HG02852 (cell line): ENCODE measurements at regions not wholly inside any gene's neighbourhood (a gene's known extent, or its start where the extent isn't known, plus 50 kb on each side); places are given as distances from the start of the nearest gene placed in this dataset.

ENCODE experiments used
- ATAC-seq: cut with Tn5 transposase; IDR thresholded peaks from one replicate; pipeline ENCODE4 v1.9.1; 2021; ENCODE audit warnings: mild to moderate bottlenecking, moderate library complexity; ENCODE audit not compliant: unreplicated experiment

DNA sequence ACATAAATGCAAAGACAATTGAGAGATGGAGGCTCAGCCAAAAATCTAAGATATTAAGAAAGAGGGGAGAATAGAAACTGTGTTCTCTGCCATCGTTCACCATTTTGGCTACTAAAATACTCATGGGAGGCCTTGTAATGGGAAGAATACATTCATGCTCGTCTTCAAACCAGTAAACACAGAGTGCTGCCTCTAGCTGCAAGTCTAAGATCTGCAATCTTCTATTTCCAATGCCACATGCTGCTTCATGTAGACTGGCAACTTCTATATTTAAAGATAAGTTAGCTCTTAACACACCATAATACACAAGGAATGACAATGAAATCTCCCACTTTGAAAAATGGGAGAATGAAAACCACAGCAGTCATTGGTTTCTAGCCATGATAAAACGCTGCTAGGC is 387.3 kb downstream of the HS3ST3B1 start:
- no peak for ATAC-seq

DNA sequence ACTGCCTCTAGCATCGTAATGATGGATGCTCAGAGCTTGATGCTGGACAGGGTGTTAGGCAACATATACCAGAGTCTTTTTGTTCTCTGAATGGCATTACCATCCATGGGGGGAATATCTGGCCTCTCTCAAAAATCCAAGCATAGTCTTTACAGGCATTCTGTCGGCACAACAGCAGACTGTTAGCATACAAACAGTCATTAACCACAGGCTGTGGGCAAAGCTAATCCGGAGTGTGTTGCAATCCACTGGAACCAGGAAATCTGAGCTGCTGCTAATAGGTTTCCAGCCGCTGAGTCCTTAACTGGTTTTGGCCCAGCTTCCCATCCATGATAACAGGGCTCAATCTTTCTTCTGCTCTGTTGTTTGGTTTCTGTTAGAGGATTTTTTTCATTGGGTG is 371.9 kb downstream of the HS3ST3B1 start:
- ATAC-seq, result no peak

DNA sequence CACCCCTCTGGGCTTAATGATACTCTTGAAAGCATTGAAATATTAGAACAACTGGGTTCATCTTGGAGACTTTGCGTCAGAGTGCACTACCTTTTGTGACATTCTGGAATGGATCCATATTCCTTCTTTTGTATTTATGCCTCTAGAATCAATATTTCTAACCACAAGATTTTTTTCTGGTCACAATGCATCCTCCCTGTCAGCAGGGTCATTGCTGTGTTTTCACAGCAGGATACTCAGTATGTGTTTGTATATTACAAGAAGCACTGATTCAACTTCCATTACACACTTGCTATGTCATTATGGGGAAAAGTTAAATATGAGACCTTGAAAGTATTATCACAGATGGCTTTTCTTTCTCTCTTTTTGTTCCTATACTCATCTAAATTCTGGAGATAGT is 370.0 kb downstream of the HS3ST3B1 start:
- no peak for ATAC-seq

DNA sequence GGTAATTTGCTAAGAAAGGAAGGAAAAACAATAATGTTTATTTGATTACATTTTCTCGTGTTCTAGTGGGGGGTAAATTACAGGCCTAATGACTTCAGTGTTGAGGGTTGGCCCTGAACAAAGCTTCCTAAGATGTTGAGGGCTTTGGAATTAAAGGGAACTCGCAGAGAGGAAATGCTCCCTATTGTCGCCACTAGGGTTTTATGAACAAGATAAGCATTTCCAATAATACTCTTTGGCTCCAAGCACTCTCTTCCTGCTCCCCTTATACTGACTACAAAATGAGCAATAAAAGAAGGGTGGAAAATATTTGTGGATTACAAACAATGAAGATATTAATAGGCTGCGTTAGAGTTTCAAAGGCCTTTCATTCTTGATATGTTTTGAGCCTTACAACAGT is 363.6 kb downstream of the HS3ST3B1 start:
- no peak for ATAC-seq

DNA sequence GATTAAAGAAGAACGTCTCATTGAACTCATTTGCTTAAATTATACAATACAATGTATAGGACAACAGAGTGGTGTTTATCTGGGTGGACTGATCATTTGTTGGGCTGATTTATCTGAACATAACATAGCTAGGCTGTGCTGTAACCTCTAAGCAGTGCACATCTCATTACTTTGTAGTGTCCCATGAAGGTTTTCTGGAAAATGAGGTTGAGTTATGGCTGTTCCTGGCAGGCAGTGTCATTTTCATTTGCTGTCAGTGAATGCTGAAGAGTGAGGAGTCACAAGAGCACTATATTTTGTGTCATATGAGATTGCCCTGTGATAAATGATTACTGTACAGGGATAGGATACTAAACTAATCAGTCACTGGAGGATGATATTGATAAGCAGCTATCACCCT is 340.2 kb downstream of the HS3ST3B1 start:
- ATAC-seq, result no peak

DNA sequence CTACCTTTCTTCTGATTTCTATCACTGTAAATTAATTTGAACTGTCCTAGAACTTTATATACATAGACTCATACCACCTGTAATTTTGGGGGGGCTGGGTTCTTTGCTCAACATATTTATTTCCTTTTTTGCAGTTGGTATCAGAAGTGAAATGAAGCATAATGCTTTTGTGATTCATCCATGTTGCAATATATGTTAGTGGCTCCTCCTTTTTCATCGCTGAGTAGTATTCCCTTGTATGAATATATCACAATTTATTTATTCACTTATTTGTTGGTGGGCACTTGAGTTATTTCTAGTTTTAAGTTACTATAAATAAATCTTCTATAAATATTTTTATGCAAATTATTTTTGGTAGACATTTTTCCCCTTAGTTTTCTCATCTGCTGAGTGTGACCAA is 336.4 kb downstream of the HS3ST3B1 start:
- no peak for ATAC-seq

DNA sequence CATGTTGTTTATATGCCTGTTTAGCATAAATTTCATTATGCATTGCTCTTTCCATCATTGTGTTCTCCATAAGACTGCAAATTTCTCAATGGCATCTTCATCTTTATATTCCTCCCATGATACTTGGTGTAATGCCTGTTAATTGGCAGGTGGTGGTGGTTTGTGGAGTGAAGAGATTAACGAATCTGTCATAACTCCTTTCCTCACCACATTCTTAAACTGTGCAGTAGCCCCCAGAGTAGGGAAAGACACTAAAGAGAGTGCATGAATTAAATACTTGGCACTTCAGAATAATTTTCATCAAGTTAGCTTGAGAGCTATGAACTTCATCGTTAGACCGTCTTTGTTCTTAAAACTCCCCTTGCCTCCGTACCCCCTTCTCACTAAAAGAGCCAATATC is 329.7 kb downstream of the HS3ST3B1 start:
- no peak for ATAC-seq

DNA sequence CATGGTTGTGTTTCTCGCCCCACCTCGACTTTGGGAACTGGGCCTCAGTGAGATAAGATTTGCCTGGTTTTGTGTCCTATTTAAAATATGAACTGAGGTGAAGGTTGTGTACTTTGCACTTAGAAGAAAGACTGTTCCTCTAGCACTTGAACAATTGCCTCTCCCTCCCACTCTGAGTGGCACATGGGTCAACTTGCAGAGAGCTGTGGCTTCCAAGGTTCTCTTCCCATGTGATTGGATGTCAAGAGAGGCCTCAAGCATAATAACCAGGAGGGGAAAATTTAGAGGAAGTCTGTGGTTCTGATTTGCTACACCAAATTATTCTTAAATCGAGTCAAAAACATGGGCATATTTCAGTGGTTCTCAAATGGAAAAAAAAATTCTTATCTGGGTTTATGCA is 329.2 kb downstream of the HS3ST3B1 start:
- no peak for ATAC-seq

DNA sequence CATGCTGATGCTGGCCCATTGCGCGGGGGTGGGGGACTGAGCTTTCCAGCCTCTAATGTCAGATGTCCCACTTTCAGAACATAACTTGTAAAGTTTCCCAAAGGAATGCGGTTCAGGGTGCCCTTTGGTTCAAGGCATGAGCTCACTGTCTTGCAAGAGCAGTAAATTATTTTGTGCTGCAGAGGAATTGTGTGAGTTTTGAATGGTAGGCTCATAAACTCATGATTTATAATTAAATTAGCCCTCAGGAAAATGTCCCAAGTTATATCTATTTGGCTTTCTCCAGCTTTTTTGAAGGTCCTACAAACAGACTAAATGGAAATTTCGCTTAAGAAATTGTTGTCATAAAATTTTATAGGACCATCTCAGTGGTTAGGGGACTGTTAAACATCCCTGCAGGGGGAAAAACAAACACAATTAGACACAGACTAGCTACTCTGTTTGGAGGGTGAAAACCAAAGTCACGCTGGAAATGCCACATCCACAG is 321.8 kb downstream of the HS3ST3B1 start:
- no peak for ATAC-seq

DNA sequence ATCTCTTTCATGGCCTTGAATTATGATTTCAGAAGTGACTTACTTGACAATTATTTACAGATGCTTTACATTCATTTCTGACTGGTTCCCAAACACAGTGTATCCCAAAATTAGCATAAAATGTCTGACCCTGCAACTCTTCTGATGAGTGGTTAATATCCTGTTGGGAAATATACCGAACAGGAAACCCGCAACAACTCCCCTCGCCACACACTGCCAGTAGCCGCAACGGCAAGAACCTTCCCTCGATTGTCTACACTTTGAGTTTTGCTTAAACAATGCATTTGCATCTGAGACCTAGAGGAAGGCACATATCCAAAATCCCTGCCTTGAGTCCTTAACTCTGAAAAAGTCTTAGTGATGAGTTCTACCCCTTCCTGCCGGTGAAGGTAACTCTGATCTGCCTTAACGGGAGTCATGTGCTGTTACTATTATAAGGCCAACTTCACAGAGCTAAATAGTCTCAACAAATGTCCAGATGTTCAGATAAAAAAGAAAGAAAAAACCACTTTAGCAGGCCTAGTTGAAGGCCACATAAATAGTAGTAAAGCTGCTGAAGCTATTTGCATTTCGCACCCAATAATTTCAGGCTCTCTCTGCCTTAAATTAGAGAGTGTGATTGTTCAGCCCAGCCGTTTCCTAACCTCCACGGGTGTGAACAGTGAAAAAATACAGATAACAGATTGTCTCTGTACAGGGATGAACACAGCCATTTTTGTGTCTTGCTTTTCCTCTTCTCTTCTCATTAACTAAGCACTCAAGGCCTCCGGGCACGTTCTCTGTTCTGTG is 321.1 kb downstream of the HS3ST3B1 start:
- ATAC-seq, result no peak

DNA sequence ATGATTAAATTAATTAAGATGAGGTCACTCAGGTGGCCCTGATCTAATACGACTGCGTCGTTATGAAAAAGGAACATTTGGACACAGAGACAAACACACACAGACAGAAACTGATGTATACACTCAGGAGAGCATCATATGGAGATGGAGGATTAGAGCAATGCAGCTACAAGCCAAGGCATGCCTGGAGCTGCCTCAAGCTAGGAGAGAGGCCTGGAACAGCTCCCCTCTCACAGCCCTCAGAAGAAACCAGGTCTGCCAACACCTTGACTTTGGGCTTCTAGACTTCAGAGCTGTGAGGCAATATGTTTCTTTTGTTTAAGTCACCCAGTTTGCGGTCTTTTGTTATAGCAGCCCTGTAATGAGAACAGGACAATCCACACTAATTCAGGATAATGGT is 318.9 kb downstream of the HS3ST3B1 start:
- ATAC-seq, result no peak

DNA sequence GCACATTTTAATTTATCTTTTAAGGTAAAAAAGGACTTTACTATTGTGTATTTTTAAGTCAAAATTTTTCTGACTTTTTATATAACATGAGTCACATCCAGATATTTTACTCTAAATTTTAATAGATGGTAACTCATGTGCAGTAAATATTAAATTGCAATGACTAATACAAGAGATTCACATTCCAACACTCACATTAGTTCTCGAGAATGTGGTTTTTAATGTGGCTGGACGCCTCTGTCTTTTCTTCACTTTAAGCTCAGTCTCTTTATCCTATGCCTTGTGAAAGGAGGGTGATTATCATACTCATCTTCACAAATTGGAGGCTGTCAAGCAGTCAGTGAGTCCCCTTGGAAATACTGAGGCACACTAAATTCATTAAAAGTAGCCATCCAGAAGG is 315.6 kb downstream of the HS3ST3B1 start:
- no peak for ATAC-seq

DNA sequence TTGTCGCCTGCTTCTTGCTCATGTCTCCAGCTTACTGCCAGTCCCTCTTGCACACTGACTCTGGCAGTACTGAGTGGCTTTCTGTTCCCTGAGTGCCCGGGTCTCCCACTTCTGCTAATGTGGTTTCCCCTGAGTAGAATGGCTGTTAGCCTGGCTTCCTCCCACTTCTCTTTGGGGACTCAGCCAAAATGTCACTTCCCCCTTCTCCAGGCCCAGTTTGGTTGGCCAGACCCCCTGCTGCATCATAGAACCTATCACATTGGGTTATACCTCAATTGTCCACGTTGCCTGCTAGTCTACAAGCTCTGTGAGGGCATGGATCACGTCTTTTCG is 304.4 kb downstream of the HS3ST3B1 start:
- no peak for ATAC-seq

DNA sequence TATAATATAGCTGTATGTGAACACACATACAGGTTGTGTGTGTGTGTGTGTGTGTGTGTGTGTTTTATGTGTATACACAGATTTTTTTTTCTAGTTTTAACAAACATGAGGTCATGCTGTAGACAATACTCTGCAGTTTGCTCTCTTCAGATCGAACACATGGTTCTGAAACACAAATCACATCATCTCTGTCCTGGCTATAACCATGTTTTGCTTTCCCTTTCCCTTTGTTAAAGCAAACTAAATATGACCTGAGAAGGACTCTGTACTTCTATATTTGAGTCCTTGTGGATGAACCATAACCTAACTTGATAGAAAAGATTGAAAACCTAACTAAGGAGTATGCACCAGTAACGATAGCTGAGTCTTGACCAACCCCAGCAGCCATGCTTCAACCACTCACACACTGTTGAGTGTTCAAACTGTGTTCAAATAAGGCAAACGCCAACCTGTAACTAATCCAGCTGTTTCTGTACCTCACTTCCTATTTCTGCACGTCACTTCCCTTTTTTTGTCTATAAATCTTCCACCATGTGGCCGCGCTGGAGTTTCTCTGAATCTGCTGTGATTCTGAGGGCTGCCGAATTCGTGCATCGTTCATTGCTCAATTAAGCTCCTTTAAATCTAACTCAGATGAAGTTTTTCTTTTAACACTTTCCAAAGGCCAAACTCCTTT is 303.8 kb downstream of the HS3ST3B1 start:
- no peak for ATAC-seq

DNA sequence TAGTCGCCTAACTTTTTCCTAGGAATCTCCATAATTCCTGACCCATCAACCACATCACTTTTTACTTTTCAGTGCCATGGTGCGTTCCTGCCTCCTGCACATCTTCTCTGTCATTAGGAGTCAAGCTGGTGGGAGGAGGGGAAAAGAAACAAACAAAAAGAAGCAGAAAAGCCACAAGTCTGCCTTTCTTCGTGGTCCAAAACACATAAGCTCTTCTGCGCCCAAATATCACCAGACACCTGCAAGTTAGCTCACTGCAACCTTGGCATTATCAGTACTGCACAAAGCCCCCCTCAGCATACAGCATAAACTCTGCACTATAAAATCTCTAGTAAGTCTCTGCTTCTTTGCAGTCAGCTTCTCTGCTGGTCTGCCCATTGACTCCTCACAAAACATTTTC is 295.3 kb downstream of the HS3ST3B1 start:
- no peak for ATAC-seq

DNA sequence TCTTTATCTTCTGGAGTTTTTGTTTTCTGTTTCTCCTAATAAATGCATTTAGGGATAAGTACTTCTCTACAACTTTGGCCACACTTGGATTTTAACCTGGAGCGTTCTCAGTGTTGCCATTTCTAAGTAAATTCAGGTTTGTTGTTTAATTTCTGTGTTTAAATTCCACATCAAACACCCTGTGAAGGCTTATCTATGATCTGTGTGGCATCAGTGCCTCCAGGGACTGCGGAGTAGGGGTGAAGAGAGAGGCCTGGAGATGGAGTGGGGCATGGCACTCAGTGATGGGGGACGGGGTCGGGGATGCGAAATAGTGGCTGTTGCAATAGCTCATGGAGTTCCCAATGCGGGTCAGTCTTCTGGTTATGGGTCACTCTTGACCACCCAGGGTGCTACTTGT is 294.8 kb downstream of the HS3ST3B1 start:
- ATAC-seq, result no peak

DNA sequence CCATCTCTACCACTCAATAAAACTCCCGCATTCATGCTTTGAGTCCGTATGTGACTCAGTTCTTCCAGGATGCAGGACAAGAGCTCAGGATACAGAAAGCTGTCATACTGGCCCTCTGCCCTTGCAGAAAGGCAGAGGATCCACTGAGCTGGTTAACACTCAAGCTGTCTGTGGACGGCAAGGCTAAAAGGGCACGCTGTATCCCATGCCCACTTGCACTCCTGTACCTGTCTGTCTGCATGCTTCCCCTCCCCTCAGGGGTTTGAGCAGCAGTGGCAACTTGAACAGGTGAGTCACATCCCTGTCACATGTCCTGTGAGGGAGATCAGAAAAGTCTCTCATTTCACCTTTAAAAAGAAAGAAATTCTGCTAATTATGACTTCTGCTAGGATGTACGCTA is 293.8 kb downstream of the HS3ST3B1 start:
- ATAC-seq, result no peak

DNA sequence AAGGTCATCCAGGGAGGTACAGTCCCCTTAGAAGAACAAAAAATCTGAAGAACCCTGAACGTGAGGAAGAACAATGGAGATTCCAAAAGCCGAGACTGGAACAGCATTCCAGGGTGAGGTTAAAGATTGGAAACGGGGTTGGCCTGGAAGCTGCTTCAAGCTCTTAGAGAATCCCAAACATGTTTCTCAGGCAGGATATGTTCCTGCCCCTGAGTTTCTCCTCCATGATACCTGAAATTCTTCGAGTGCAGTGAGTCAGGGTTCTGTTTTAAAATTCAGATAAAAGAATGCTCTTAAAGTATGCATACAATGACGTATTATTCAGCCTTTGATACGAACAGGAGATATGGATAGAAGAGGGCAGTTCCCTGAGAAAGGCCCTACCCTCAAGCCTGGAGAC is 293.1 kb downstream of the HS3ST3B1 start:
- no peak for ATAC-seq

DNA sequence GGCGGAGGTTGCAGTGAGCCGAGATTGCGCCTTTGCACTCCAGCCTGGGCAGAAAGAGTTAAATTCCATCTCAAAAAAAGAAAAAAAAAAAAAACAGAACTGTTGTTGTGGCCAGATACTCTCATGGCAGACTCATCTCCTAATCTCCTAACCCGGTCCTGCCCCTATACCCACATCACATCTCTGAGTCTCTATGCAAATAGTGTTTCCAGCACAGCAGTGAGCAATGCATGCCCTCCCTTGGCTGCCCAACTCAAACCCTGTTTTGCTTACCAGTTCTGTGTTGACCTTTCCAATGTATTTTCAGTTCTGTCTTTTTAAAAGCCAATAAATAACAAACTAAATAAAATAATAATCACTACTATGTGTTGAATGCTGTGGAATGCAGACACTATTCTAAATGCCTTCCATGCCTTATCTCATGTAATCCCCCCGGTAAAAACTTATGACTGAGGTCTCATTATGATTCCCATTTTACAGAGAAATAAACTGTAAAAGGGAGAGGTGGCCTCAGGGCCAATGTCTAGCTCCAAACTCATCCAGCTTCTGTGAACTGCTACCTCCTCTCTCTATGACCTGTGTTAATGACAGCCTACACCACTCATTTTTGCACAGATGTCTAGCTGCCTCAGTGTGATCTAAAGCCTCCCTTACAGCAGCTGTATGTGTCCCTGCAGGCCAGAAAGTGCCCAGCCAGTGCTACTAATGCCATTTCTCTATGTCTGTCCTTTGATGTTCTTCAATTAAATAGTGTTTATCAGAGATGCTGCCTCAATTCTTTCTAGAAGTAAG is 289.8 kb downstream of the HS3ST3B1 start:
- no peak for ATAC-seq

DNA sequence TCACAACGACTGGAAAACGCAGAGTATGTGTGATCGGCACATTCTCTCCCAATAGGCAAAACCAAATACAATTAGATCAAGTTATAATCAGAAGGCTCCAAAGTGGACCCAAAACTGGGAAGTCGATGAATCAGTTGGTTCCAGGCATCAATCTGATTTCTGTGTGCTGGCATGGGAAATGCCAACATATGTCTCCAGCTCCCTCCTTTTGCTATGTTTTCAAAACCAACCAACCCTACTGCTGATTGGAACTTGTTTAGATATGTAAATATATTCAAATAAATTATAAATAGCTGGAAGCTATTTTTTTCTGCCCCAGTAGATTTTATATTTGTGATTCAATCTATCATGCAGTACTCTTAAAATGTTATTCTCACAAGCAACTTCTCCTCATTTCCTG is 284.2 kb downstream of the HS3ST3B1 start:
- no peak for ATAC-seq

DNA sequence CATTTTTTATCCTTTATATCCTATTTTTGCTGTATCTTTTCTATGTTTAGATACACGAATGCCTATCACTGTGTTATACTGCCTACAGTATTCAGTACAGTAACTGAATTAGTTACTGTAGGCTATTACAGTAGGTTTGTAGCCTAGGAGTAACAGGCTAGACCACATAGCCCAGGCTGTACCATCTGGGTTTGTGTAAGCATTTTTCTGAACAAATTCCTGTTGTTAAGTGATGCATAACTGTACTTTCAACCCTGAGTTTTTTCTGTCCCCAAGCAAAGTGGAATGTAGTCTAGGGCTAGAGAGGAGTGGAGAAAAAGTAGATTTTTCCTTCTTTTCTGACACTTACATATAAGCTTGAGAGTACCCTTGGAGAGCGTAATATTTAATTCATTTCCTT is 282.1 kb downstream of the HS3ST3B1 start:
- no peak for ATAC-seq
